ENCODE measurements at regions not wholly inside any gene's neighbourhood (a gene's known extent, or its start where the extent isn't known, plus 50 kb on each side); places are given as distances from the start of the nearest gene placed in this dataset.

- TF ChIP-seq POLR2A (IDR thresholded peaks at IDR 0.05; ENCODE audit: low read depth, low read length) (no peak), TAF1 (IDR thresholded peaks at IDR 0.05; ENCODE audit: low read depth, low read length) (no peak), POLR2AphosphoS5 (IDR thresholded peaks at IDR 0.05; ENCODE audit: low read depth, low read length) (no peak)
These were observed 134.0 kb upstream of the HCRTR2 start for GRCh38 chr6:55040102-55040848.

Data from GM12891 (cell line).